CD1c-positive myeloid dendritic cell (primary cell): ENCODE measurements at regions not wholly inside any gene's neighbourhood (a gene's known extent, or its start where the extent isn't known, plus 50 kb on each side); places are given as distances from the start of the nearest gene placed in this dataset.

ENCODE experiments used
- DNase-seq: peaks from one replicate; pipeline ENCODE4 v3.0.0-alpha.2; 2016; ENCODE audit errors: extremely low spot score

GRCh38 chr20:7346562-7346961 is 579.1 kb downstream of the BMP2 start:
- no peak for DNase-seq

GRCh38 chr20:7347409-7347808 is 579.9 kb downstream of the BMP2 start:
- no peak for DNase-seq

GRCh38 chr20:7348253-7348652 is 580.8 kb downstream of the BMP2 start:
- DNase-seq: no peak

GRCh38 chr20:7352165-7352564 is 584.7 kb downstream of the BMP2 start:
- no peak for DNase-seq

- no peak for DNase-seq
These were observed 585.2 kb downstream of the HAO1 start for GRCh38 chr20:7355051-7355450.

GRCh38 chr20:7358670-7359069 is 581.6 kb downstream of the HAO1 start:
- no peak for DNase-seq

GRCh38 chr20:7359739-7360138 is 580.5 kb downstream of the HAO1 start:
- DNase-seq: no peak

GRCh38 chr20:7361321-7361720 is 578.9 kb downstream of the HAO1 start:
- DNase-seq: no peak

- DNase-seq: no peak
These were observed 578.3 kb downstream of the HAO1 start for GRCh38 chr20:7361931-7362330.

- no peak for DNase-seq
These were observed 577.7 kb downstream of the HAO1 start for GRCh38 chr20:7362601-7363000.

GRCh38 chr20:7366189-7366588 is 574.1 kb downstream of the HAO1 start:
- no peak for DNase-seq

- DNase-seq: no peak
These were observed 568.6 kb downstream of the HAO1 start for GRCh38 chr20:7371518-7372163.

GRCh38 chr20:7375905-7376304 is 564.4 kb downstream of the HAO1 start:
- peak; percentile 63 for DNase-seq

GRCh38 chr20:7378864-7379605 is 561.2 kb downstream of the HAO1 start:
- DNase-seq: no peak

GRCh38 chr20:7379621-7380220 is 560.5 kb downstream of the HAO1 start:
- no peak for DNase-seq

GRCh38 chr20:7383216-7383615 is 557.0 kb downstream of the HAO1 start:
- DNase-seq: no peak

- DNase-seq: no peak
These were observed 552.5 kb downstream of the HAO1 start for GRCh38 chr20:7387638-7388193.

GRCh38 chr20:7389216-7389615 is 551.0 kb downstream of the HAO1 start:
- no peak for DNase-seq

- DNase-seq: no peak
These were observed 547.6 kb downstream of the HAO1 start for GRCh38 chr20:7392542-7393206.

- no peak for DNase-seq
These were observed 541.1 kb downstream of the HAO1 start for GRCh38 chr20:7399114-7399513.

- DNase-seq: no peak
These were observed 540.7 kb downstream of the HAO1 start for GRCh38 chr20:7399575-7399974.

- no peak for DNase-seq
These were observed 533.6 kb downstream of the HAO1 start for GRCh38 chr20:7406671-7407070.
